SKM-1 (cell line): ENCODE measurements at regions not wholly inside any gene's neighbourhood (a gene's known extent, or its start where the extent isn't known, plus 50 kb on each side); places are given as distances from the start of the nearest gene placed in this dataset.
"Not testable (repeated sequence)": the region's sequence is repeated elsewhere in the genome, so short reads cannot be mapped to it uniquely, and the experiment has no call there.

Experiments used
- DNase-seq: peaks from one replicate; lab custom pipeline; 2025; ENCODE audit not compliant: unreplicated experiment; lab: John Stamatoyannopoulos, UW

DNA sequence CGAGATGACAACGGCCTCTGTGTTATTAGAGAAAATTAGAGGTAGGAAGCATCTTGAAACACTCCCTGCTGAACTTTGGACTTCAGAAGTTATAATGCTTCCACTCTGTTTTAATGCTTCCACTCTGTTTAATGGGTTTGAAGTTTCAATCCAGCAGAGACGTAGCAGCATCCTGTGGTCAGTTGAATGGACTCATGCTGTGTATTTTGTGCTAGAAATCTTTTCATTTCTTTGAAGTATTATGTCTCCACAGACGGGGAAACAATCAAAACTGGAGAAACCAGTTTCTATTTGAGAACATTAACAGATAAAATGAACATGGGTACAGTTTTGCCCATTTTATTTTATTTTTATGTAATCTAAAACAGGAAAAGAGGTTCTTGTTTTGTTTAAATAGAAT is 1736.2 kb downstream of the SLITRK5 start:
- no peak for DNase-seq

- no peak for DNase-seq
These were observed 1761.8 kb downstream of the SLITRK5 start for GRCh38 chr13:89432997-89433396.

DNA sequence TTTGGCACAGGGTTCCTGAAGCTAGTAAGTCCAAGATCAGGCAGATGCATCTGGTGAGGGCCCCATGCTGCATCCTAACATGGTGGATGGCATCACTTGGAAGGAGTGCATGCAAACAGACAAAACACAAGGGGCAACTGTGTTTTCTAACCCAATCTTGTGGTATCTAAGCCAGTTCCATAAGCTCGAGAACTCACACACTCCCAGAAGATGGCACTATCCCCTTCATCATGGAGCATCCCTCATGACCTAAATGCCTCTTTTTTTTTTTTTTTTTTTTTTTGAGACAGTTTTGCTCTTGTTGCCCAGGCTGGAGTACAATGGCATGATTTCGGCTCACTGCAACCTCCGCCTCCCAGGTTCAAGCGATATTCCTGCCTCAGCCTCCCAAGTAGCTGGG is 1763.5 kb downstream of the SLITRK5 start:
- not testable (repeated sequence) for DNase-seq

DNA sequence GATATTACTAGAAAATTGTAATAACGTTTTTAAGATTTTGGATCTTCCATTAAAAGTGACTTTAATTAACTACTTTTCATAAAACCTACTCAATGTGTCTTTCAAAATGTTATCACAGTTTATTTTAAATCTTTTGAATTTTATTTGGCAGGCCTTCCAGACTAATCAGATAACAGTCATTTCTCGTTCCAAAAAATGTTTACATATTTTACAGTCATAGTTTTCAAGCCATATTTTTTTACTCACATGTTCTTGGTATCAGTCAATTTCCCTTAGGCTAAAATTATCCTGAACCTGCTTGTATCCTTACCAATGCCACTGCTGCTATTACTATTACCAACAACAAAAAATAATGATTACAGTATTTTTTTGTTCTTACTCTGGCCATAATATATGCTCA is 1783.5 kb downstream of the SLITRK5 start:
- no peak for DNase-seq

DNA sequence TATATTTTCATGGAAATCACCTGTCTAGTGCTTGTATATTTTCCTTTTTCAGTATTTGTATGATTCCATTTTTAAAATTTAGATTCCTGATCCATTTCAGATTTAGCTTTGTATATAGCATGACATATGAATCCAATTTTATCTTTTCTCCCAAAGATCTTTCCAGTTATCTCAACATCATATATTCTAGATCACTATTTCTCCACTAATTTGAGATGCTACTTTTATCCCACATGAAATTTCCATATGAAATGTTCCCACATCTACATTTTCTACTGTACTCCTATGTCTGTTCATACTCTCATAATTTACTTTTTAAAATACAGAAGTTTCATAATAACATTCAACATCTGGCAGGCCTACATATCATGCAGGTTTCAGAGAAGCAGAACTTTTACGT is 1784.1 kb downstream of the SLITRK5 start:
- DNase-seq, result no peak

- no peak for DNase-seq
These were observed 1784.6 kb downstream of the SLITRK5 start for GRCh38 chr13:89455741-89456140.

DNA sequence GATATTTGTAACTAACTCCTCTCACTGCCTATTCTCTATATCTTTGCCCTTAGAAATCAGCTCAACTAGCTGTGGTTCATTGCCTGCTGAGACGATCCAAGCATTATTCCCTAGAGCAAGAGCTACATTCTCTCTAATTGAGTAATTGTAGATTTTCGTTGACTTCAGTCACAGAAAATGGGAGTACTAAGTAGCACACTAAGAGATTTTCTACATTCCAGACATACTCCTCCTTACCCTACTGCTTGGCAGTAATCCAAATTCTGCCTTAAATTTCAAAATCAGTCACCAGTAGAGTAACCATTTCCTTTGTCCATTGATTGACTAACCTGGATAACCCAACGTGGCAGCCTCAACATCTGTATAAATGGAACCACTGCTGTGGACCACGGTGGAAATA is 1786.8 kb downstream of the SLITRK5 start:
- no peak for DNase-seq

- DNase-seq, result no peak
These were observed 1787.3 kb downstream of the SLITRK5 start for GRCh38 chr13:89458456-89458855.

DNA sequence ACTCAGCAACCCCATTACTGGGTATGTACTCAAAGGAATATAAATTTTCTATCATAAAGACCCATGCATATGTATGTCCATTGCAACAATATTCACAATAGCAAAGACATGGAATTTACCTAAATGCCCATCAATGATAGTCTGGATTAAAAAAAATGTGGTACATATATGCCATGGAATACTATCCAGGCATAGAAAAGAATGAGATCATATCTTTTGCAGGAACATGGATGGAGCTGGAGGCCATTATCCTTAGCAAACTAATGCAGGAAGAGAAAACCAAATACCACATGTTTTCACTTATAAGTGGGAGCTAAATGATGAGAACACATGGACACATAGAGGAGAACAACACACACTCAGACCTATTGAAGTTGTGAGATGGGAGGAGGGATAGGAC is 1789.7 kb downstream of the SLITRK5 start:
- DNase-seq, result not testable (repeated sequence)

DNA sequence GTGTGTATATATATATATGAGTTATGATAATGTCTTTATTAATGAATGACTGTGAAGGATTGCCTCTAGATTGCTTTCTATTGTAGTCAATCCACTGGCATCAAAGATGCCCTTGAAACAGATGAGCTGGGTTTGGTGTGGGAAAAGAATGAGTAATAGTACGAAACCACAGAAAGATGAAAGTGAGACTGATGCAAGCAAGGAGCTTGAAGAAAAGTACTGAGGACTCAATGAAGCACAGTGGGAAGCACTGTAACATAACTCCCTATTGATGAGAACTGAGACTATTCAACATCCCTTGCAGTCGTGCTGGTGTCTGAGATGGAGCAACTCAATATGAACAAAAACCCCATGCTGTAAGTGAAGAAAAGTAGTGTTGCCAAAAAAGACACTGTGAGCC is 1794.2 kb downstream of the SLITRK5 start:
- no peak for DNase-seq

DNA sequence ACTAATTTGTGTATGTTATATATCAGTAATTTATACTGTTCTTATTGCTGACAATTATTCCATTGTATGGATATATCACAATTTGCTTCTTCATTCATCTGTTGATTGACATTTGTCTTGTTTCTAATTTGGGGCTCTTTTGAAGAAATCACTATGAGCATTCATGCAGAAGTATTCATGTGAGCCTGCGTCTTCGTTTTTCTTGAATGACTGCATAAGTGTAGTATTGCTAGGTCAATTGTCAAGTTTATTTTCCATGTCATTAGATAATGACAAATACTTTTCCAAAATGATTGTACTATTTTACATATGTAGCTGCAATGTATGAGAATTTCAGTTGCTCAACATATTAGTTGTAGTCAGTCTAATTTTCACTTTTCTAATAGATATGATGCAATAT is 1796.9 kb downstream of the SLITRK5 start:
- no peak for DNase-seq

DNA sequence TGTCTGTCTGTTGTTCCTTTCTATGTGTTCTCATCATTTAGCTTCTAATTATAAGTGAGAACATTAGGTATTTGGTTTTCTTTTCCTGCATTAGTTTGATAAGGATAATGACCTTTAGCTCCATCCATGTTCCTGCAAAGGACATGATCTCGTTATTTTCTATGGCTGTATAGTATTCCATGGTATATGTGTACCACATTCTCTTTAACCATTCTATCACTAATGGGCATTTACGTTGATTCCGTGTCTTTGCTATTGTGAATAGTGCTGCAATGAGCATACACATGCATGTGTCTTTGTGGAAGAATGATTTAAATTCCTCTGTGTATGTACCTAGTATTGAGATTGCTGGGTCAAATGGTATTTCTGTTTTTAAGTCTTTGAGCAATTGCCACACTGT is 1799.7 kb downstream of the SLITRK5 start:
- no peak for DNase-seq

- DNase-seq, result no peak
These were observed 1803.3 kb downstream of the SLITRK5 start for GRCh38 chr13:89474432-89474831.

DNA sequence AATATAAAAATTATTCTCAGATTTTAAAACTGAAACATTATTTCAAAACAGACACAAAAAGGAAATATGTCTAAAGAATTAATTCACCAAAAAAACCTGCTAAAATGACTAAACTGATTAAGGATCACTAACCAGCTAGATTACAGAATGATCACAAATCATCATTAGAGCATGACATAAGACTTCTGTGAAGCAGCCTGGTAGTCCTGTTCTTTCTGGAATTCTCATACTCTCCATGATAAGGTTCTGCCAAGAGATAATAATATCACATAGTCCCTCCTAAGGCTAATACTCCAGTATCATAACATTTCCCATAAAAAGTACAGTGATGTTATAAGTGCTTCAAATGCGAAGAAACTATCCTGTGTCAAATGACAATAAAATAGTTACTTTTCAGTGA is 1814.9 kb downstream of the SLITRK5 start:
- no peak for DNase-seq

- DNase-seq, result no peak
These were observed 1815.5 kb downstream of the SLITRK5 start for GRCh38 chr13:89486709-89487108.

DNA sequence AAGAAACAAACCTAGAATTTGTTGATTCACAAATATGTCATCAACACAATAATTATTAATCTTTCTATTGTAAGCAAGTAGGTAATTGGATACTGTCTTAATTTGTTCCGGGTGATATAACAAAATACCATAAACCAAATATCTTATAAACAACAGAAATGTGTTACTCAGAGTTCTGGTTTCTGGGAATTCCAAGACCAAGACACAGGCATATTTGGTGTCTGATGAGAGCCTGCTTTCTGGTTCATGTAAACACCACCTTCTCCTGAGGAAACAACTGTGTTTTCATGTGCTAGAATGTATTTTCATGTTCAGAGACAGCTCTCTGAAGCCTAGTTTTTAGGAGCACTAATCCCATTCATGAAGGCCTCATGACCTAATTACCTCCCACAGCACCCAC is 1819.5 kb downstream of the SLITRK5 start:
- no peak for DNase-seq

- DNase-seq, result no peak
These were observed 1825.3 kb downstream of the SLITRK5 start for GRCh38 chr13:89496478-89496877.

- DNase-seq, result no peak
These were observed 1826.5 kb downstream of the SLITRK5 start for GRCh38 chr13:89497658-89498057.

DNA sequence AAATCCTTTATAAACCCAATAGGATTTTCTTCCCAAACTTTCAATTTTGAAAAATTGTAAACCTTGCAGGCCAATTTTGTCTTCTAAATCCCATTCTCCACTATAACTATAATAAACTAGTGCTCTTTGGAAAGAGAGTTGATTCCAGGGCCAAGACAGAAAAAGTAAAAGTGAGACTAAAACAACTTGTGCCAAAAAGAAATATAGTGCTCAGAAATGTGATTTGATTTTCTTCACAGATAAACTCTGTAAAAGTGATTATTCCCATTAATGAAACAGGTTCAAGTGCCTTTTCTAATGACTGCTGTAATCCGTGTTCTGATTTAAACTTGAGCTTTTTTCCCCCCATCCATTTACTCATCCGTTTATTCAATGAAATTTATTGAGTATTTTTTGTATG is 1831.1 kb downstream of the SLITRK5 start:
- DNase-seq, result no peak

GRCh38 chr13:89514534-89515312 is 1832.8 kb upstream of the MIR17HG start:
- DNase-seq, result no peak

GRCh38 chr13:89515948-89516347 is 1831.5 kb upstream of the MIR17HG start:
- DNase-seq, result no peak

DNA sequence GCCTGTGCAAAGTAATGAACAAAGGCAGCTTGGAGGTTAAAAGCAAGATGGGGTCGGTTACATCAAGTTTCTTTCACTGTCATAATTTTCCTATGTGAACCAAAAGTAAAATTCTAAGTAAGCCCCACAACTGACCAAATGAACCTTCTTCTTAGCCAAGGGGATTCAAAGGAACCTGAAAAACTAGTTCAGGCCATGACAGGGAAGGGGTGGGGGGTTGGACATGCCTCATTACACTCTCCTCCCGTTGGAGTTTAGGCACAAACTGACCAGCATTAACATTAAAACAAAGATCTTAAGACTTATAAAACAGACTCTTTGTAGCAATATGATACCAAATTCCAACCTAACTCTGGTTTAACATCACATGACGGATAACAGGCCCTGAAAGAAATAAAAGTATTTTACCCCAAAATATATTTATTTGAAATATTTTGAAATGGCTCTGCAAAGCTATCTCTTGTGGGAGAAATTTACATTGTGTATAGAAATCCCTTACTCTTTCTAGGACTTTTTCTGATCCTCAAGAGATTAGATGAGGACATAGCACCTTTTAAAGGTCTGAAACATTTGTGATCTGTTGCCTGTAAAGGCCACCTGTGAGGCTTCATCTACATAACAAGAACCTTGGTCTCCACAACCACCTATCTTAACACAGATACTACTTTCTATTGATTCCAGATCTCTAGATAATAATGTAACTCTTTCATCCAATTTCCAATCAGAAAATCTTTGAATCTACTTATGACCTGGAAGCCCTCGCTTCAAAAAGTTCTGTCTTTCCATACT is 1829.0 kb upstream of the MIR17HG start:
- DNase-seq, result no peak
